Effector CD8-positive, alpha-beta T cell (primary cell): ENCODE measurements at regions not wholly inside any gene's neighbourhood (a gene's known extent, or its start where the extent isn't known, plus 50 kb on each side); places are given as distances from the start of the nearest gene placed in this dataset.
"Not testable (repeated sequence)": the region's sequence is repeated elsewhere in the genome, so short reads cannot be mapped to it uniquely, and the experiment has no call there.

Experiments
- DNase-seq: peaks from one replicate; lab custom pipeline; 2025; lab: John Stamatoyannopoulos, UW

- DNase-seq, result no peak
These were observed 191.1 kb downstream of the MAT2B start for GRCh38 chr5:163696579-163696887.

- no peak for DNase-seq
These were observed 200.8 kb downstream of the MAT2B start for GRCh38 chr5:163706053-163706771.

- DNase-seq, result no peak
These were observed 206.6 kb downstream of the MAT2B start for GRCh38 chr5:163712011-163712410.

DNA sequence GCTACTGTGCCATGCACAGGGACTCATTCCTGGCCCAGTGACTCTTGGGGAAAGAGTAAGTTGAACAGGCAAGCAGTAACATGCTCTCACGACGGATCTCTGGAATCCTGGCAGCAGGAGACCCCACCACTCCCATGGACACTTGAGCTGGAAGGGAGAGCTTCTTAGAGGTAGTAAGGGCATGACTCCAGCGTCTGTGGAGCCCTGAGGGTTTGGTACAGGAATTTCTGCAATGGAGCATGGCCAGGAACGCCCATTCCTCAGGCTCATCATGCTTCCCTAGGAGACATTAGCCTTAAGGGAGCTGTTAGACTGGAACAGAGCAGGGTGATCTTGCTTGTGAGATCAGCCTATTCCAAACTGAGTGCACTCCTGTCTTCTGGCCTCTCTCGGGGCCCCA is 212.9 kb downstream of the MAT2B start:
- DNase-seq, result no peak

- no peak for DNase-seq
These were observed 218.9 kb downstream of the MAT2B start for GRCh38 chr5:163724305-163724704.

- no peak for DNase-seq
These were observed 221.6 kb downstream of the MAT2B start for GRCh38 chr5:163727028-163727427.

- no peak for DNase-seq
These were observed 224.9 kb downstream of the MAT2B start for GRCh38 chr5:163730206-163730756.

DNA sequence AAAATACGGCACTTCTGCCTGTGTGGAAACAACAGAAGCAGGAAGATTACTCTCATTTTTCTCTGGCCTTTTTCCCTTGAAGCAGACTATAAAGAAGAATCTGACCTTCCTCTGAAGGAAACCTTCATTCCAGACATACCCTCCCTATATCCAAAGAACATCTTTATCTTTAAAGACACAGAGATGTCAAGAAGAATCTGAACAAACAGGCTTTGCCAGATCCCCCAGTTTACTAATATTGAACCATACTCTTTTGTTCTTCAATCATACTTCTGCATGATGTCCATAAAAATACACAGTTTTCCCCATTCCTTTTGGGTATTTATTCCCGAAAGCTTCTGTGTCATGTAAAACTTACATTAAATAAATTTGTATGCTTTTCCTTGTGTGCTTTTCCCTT is 225.8 kb downstream of the MAT2B start:
- no peak for DNase-seq

DNA sequence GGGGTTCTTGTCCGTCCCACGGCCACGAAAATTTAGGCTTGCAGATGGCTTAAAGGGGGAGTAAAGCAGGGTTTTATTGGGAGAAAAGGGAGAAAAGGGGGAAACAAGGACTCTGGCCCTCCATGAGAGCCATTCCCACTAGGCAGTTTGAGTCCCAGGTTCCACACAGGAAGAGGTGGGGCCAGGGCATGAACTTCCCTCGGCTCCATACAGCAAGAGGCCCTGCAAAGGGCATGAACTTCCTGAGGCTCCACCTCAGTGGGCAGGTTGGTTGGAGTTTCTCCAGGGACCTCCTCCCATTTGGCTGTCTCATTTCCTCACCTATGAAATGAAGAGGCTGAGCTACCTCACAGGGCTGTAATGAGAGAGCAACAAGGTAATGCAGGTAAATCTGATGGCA is 229.7 kb downstream of the MAT2B start:
- no peak for DNase-seq

- no peak for DNase-seq
These were observed 242.2 kb downstream of the MAT2B start for GRCh38 chr5:163747586-163747985.

DNA sequence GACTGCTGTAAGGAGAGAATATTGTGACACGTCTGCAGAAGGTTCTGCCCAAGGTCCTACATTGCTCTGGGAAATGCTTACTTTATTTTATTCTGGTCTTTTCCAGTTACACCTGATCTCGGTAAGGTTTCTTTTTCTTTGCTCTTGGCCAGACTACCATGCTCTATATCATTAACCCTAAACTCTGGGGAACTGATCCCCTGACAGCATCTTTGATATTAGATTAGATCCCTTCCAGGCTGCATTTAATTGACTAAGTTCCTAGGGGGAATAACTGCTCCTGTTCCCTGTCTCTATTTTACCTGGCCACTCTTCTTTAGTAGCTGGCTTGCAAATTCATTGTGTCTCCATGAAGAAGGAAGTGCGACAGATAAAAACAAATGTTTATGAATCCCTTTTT is 243.5 kb downstream of the MAT2B start:
- no peak for DNase-seq

- DNase-seq, result not testable (repeated sequence)
These were observed 245.0 kb downstream of the MAT2B start for GRCh38 chr5:163750415-163750814.

DNA sequence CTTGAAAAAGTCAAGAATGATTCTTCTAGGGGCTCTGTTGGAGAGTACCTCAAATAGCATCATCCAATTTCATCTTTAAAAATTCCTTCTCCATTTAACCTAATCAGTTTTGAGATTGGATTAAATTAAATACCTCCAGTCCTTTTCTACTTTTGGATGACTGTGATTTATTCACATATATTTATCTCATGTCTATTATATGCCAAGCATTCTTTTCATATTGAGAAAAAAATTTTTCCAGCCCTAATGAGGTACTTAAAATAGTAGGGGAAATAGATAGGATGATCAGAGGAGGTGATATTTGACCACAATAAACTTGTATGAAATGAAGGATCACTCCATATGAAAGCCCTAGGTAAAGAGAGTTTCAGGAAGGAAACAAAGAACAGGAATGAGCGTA is 250.1 kb downstream of the MAT2B start:
- DNase-seq, result no peak

DNA sequence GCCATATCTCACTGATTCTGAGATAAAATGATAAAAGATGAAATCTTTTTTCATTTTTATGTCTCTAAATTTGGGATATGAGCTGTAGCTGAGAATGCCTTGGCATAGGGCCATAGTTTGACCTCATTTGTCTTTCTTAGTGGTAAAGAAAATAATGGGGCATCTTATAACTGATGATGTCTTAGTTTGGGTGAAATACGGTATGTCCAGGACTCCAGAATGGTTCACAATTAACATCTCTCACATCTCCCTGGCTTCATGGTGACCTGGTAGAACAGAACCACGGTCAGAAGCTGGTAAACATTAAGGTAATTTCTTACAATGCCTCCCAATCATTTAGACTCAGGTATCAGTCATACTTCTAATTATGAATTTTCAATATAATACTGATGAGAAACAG is 250.8 kb downstream of the MAT2B start:
- no peak for DNase-seq

GRCh38 chr5:163757344-163757743 is 251.9 kb downstream of the MAT2B start:
- DNase-seq, result no peak

DNA sequence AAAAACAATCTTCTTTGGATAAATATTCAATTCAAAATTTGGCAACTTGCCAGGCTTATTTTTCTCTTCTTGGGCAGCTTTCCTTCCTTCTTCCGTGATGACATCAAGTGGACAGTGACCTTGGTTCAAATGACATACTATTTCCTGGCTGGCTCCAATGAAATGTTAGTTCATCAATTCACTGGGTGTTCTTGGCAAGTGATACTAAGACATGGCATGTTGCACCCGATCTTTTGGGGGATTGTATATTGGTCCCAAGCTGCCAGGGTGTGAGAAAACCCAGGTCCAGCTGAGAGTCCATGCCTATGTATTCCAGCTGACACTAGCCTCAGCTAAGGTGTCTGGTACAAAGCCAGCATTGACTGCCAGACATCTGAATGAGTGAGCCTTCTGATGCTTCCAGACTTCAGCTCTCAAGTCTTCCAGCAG is 252.9 kb downstream of the MAT2B start:
- DNase-seq, result no peak

DNA sequence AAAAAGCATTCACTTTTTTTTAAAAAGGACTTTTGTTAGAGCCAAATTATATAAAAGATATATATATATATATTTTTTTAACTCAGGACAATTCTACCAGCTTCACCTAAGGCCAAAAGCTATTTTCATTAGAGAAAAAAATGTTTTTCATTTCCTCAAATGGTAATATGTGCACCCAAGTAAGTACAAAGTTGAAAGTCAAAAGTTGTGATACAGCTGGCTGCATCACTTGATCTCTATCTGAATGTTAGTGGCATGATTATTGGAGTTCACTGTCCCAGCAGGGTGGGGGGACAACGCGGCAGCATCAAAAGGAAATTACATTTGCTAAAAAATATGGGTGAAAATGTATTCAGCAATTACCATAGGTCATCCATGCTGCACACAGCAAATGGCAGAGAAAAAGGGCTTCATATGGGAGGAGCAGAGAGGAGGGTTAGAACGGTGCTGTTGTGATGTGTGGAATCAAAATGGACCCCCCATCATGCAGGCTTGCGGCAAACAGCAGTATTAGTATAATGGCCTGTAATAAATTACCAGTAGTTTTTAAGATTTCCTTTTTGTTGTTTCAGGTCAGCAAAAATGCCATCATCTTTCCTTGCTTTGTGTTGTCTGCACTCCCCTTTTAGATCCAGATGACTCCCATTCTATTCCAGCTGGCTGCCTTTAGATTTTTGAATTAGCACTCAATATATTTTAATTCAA is 253.7 kb downstream of the MAT2B start:
- no peak for DNase-seq

DNA sequence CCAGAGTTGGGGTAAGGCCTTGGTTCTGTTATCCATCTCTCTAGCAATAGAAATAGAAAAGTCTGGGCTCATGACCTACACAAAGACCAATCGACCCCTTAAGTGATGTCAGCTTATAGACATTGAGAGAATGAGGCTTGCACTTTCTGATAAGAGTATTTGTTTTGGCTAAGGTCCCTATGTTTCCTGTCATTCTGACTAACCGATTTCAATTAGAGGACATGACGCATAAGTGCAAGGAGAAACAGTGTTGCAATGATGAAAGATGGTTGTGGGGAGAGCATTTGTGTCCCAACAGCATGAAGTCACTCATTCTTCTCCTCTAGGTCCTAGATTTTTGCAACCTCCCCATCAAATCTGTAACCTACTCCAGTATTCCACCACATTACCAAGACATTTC is 255.1 kb downstream of the MAT2B start:
- no peak for DNase-seq

- DNase-seq, result no peak
These were observed 261.7 kb downstream of the MAT2B start for GRCh38 chr5:163766936-163767670.

GRCh38 chr5:163770625-163771024 is 265.2 kb downstream of the MAT2B start:
- no peak for DNase-seq

DNA sequence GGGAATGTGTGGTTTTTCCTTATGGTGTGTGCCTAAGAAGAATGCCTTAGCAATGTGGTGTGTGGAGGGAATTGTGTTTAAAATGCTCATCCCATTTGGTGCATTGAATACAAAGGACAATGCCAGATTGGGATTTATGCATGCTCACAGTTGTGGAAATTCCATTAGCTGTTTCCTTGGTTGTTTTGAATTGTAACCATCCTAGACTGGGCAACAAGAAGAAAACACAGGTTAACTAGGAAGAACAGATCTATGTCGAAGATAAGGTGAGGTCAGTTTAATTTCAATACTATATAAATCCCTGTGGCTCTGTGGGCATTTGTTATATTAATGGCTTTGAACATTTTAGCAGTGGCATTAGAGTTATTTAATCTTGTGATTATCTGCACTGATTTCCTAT is 266.8 kb downstream of the MAT2B start:
- no peak for DNase-seq

DNA sequence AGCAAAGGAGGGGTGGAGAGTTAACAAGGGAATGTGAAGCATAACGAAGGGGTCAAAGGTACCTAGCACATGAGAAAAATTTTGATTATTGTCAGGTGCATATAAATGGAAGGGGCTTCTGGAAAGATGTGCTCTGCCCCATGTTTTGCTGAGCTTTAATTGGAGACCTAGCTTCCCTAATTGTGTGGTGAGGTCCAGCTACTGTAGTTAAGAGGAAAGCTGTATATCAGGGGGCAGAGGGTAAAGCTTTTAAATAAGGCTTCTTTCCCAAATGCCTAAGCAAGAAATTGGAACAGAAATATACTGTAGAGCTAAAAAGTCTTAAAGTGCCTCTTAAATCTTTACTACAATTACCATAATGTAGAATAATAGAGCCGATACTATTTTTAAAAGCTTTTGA is 267.2 kb downstream of the MAT2B start:
- DNase-seq, result no peak

- no peak for DNase-seq
These were observed 267.8 kb downstream of the MAT2B start for GRCh38 chr5:163773226-163773625.
